GM19035 (cell line): ENCODE measurements at regions not wholly inside any gene's neighbourhood (a gene's known extent, or its start where the extent isn't known, plus 50 kb on each side); places are given as distances from the start of the nearest gene placed in this dataset.
"Not testable (repeated sequence)": the region's sequence is repeated elsewhere in the genome, so short reads cannot be mapped to it uniquely, and the experiment has no call there.

ENCODE experiments used
- ATAC-seq: cut with Tn5 transposase; IDR thresholded peaks from one replicate; pipeline ENCODE4 v1.9.1; 2021; ENCODE audit not compliant: unreplicated experiment

GRCh38 chr6:121593011-121593641 is 157.7 kb downstream of the GJA1 start:
- ATAC-seq: no peak

DNA sequence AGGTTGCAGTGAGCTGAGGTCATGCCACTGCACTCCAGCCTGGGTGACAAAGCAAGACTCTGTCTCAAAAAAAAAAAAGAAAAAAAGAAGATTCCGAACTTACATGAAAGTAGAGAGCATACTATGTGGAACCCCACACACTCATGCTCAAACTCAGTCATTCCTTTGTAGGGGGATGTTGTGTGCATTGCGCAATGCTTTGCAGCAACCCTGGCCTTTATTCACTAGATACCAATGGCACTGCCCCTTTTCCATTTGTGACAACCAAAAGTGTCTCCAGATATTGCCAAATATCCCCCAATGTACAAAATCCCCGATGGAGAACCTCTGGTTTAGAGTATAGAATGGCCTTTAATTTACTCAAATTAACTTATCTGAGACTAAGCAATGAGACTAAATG is 158.6 kb downstream of the GJA1 start:
- no peak for ATAC-seq

DNA sequence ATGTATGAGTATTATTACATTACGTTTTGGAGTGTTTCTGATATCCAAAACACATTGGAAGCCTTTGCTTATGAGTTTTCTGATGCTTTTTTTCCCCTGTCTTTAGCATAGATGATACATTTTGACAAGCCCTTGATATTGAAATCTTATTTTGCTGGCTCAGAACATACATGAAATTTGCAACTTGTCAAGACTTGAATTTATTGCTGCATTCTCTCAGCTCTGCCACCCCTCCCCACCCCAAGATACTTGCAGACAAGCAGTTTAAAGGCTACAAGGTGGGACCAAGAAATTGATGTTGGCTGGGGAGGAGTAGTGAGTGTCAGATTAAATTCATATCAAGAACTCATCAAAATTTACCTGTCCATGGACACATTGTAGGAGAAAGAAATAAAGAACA is 160.2 kb downstream of the GJA1 start:
- no peak for ATAC-seq

GRCh38 chr6:121596441-121596840 is 161.0 kb downstream of the GJA1 start:
- ATAC-seq: no peak

DNA sequence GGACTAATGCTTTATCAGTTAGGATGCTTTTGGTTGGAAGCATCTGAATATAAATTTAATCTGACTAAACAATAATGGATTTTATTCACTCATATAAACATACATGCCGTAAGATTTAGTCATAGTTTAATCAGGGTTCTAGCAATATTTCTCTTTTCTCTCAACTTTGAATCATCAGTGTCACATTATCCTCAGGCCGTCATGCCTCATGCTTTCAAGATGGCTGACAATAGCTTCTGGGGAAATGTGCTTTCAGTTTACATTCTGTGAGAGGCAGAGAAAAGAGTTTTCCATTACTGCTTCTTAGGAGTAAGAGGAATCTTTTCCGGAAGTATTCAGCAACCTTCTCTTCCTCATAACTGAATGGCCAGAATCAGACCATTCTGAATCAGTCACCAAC is 162.2 kb downstream of the GJA1 start:
- no peak for ATAC-seq

DNA sequence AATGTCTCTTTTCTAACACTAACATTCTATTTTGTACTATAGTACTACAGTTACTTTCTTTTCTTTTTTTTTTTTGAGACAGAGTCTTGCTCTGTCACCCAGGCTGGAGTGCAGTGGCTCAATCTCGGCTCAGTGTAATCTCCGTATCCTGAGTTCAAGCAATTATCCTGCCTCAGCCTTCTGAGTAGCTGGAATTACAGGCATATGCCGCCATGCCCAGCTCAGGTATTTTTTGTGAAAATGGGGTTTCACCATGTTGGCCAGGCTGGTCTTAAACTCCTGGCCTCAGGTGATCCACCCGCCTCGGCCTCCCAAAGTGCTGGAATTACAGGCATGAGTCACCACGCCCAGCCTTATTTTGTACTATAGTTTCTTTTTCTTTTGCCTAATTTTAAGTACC is 163.9 kb downstream of the GJA1 start:
- ATAC-seq: not testable (repeated sequence)

- no peak for ATAC-seq
Measured at GRCh38 chr6:121600389-121601168, 165.1 kb downstream of the GJA1 start.

GRCh38 chr6:121603486-121603885 is 168.0 kb downstream of the GJA1 start:
- ATAC-seq: no peak

DNA sequence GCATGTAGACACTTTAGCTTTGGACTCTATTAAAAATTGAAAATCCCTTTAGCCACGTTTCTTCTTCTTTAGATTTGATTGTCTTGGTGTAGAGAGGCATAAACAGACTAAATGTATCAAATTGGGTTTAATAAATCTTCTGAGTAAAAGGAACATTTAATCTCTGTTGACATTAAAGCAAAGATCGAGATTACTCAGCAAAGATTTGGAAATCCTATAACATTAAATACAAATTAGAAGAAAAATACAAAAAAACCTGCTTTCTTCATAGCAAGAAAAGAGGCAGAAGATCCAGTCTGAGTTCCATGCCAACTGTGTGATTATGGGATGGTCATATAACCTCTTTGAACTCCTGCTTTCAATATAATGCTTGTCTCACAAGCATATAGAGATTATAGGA is 172.3 kb downstream of the GJA1 start:
- no peak for ATAC-seq

DNA sequence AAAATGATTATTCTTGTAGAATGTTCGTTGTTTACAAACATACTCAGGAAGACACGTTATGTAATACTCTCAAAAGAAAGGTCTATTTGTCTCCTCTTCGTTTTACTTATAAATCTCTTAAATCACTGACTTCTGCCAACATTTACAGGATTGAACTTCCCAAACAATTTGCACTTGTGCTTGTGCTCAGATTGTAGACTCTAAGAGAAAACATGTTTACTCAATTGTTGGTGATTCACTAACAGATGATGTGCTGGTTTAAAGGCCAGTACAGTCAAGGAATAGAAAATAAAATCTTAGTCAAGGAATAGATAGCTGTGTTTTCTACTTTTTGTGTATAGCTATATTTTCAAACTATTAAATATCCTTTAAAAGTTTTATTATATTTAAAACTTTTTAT is 172.8 kb downstream of the GJA1 start:
- no peak for ATAC-seq

DNA sequence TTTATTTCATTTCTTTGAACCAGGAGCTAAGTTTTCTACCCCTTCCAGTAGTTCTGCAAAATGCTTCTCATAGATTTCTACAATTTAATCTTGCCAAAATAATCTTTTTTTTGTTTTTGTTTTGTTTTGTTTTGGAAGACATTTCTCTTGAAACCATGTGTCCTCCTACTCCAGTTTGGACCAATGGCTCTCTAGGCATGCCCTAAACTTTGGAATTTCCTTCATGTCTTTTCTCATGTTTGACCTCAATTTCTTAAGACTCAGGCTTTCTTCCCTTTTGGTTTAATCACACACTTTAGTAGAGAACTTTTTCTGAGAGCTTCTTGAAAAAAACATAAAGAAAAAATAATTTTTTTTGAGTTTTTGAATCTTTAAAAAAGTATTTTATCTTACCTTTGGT is 173.8 kb downstream of the GJA1 start:
- ATAC-seq: no peak

GRCh38 chr6:121612927-121613326 is 177.5 kb downstream of the GJA1 start:
- no peak for ATAC-seq

DNA sequence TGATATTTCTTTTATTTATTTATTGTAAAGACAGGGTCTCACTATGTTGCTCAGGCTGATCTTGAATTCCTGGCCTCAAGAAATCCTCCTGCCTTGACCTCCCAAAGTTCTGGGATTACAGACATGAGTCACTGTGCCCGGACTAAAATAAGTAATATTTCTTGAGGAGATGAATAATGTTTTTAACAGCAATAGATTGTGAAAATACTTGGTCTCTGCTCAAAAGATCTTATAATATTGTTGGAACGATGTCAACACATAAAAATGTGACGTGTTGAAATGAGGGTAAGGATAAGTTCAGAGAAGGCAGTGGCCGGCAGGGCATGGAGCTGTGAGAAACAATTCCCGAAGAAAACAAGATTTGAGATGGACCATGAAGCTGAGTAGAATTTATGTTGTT is 178.7 kb downstream of the GJA1 start:
- no peak for ATAC-seq

GRCh38 chr6:121615493-121615892 is 180.0 kb downstream of the GJA1 start:
- no peak for ATAC-seq

DNA sequence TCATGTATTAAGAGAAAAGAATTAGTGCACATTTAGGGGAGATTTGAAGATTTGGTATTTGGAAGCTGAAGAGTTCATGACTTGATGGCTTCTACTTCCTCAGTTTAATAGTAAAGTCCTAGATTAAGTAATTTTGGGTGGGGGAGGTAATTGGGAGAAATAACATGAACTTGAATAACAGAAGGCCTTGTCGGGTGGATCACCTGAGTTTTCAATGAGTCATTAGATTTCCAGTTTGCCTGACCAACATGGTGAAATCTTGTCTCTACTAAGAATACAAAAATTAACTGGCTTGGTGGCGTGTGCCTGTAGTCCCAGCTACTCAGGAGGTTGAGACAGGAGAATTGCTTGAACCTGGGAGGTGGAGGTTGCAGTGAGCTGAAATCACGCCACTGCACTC is 181.0 kb downstream of the GJA1 start:
- ATAC-seq: no peak

GRCh38 chr6:121617388-121617787 is 181.9 kb downstream of the GJA1 start:
- no peak for ATAC-seq

- ATAC-seq: no peak
Measured at GRCh38 chr6:121619013-121619412, 183.6 kb downstream of the GJA1 start.

DNA sequence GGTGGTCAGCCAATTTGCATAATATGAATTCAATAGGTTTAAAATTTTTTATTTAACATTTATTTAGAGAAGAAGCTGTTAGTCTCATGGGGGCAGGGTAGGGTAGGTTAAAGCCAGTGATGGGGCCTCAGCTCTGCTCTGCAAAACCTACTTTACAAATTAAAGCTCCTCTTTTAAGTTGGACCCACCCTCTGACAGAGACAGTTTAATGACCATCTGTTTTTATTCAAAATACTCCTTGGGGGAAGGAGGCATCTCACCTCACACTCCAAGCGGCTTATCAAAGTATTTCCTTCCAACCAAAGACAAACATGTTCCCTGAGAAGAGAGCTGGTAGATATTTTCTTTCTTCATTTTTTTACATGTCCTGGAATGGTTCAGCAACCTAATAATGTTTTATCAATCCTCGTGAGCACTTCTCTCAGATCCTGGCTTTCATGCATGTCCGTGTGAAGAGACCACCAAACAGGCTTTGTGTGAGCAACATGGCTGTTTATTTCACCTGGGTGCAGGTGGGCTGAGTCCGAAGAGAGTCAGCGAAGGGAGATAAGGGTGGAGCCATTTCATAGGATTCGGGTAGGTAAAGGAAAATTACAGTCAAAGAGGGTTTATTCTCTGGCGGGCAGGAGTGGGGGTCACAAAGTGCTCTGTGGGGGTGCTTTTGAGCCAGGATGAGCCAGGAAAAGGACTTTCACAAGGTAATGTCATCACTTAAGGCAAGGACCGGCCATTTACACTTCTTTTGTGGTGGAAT is 184.7 kb downstream of the GJA1 start:
- no peak for ATAC-seq

- ATAC-seq: no peak
Measured at GRCh38 chr6:121627761-121628160, 192.3 kb downstream of the GJA1 start.

DNA sequence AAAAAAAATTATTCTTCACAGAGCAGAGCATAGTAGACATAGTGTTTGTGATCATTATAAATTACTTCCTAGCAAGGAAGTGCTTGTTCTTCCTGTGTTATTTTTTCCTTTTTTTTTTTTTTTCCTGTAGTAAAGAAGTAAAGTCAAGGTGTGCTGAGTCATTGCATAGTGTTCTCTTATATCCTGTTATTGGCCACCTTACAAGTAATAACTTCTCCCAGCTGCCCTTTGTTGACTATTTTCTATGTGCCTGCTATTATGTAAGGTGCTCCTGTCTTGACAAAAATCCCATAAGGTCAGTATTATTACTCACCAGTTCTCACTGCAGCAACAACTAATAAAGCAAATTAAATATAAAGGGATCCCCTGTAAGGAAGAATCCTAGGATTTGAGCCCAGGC is 195.3 kb downstream of the GJA1 start:
- no peak for ATAC-seq

GRCh38 chr6:121631752-121632151 is 196.3 kb downstream of the GJA1 start:
- not testable (repeated sequence) for ATAC-seq

DNA sequence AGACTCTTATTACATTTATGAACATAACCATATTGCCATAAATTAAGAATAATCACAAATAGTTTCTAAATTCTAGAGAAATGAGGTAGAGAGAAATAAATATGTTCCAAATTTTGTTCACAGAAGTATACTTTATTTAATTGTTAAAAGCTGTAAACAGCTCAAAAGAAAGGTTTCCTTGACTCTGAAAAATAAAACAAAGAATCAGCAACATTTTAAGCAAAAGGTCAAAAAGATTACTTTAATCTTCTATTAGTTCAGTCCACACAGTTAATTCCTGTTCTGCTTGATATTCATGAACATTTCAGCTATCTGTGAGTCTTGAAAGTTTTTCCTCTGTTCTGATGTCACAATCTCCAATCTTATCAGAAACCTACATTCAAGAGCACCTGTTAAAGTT is 197.9 kb downstream of the GJA1 start:
- ATAC-seq: no peak
